HUES64 (cell line): ENCODE measurements at regions not wholly inside any gene's neighbourhood (a gene's known extent, or its start where the extent isn't known, plus 50 kb on each side); places are given as distances from the start of the nearest gene placed in this dataset.
"Not testable (repeated sequence)": the region's sequence is repeated elsewhere in the genome, so short reads cannot be mapped to it uniquely, and the experiment has no call there.

ENCODE experiments used
- H3K27ac ChIP-seq: 2 replicates; pipeline ENCODE4 v1.7.0; 2013; ENCODE audit warnings: low read depth, low read length, inconsistent platforms
- H3K27me3 ChIP-seq: 2 replicates; pipeline ENCODE4 v1.6.1; 2013; ENCODE audit warnings: mild to moderate bottlenecking, low read length; ENCODE audit not compliant: insufficient read depth
- H3K36me3 ChIP-seq: 2 replicates; pipeline ENCODE4 v1.6.1; 2013; ENCODE audit warnings: mild to moderate bottlenecking, low read length; ENCODE audit not compliant: insufficient read depth
- H3K4me1 ChIP-seq: 2 replicates; pipeline ENCODE4 v1.6.1; 2013; ENCODE audit warnings: mild to moderate bottlenecking, low read length, moderate library complexity; ENCODE audit not compliant: insufficient read depth
- H3K4me3 ChIP-seq: 2 replicates; pipeline ENCODE4 v1.5.1; 2013; ENCODE audit warnings: mild to moderate bottlenecking, low read length, moderate library complexity
- H3K9ac ChIP-seq: 2 replicates; pipeline ENCODE4 v1.6.1; 2013; ENCODE audit warnings: mild to moderate bottlenecking, low read depth, low read length
- H3K9me3 ChIP-seq: 2 replicates; pipeline ENCODE4 v1.6.1; 2013; ENCODE audit warnings: low read depth, low read length; ENCODE audit not compliant: insufficient read depth
- WGBS: fragments of 150-250, 120-280 bp; methylation state at CpG from one replicate; pipeline ENCODE4 v1.1.7; 2013; ENCODE audit warnings: missing lambda C conversion rate; 5-methylcytosine and 5-hydroxymethylcytosine counted together

DNA sequence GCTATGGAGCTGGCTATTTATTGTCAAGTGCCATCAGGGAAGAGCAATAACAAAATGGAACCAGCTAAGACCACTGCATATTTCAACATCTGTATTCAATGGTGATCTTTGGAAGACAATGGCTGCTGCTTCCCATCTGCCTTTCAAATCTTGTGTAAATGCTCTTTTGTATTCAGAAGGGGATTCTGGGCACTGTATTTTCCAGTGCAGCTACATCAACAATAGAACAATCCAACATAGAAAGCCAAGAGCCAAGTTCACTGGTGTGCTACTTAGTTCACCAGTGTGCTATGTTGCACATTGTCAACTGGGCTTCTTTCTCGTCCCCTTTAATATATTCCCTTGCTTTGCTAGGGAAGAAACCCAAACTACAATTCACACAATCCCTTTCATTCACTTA is 128.8 kb upstream of the OR4E1 start:
- 77% methylated on average over 1 of the region's 1 CpG for WGBS
- Histone ChIP-seq H3K9me3 (no peaks in the 10 kb centered on the region), H3K36me3 (no peaks in the 10 kb centered on the region), H3K4me3 (no peak overlapping the region), H3K4me1 (no peaks in the 10 kb centered on the region; the same call in 1 of the 2 replicates), H3K27me3 (no peaks in the 10 kb centered on the region), H3K9ac (no peak overlapping the region), H3K27ac (no peak overlapping the region)

DNA sequence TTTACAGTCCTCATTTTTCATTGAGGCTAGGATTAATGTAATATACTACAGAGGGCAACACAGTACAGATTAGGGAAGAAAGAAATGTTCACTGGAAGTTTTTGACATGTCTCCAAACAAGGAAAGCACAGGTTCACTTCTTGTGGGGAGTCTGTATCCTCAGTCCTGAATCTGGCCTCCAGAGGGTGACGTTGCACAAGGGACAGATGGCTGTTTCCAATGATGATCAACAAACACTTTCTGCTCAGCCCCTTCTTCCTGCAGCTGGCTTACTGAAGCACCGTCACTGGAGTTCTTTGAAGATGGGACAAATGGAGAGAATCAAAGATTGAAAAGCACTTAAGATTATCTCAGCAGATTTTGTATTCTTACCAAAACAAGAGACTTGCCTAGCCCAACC is 123.3 kb upstream of the OR4E1 start:
- Histone ChIP-seq H3K27me3 (peaks cover 13% of the 10 kb centered on the region; the same call in 1 of the 2 replicates), H3K36me3 (no peaks in the 10 kb centered on the region), H3K9me3 (no peaks in the 10 kb centered on the region), H3K27ac (no peak overlapping the region), H3K4me1 (no peaks in the 10 kb centered on the region), H3K9ac (no peak overlapping the region), H3K4me3 (no peak overlapping the region)
- 76% methylated on average over 2 of the region's 2 CpGs for WGBS

DNA sequence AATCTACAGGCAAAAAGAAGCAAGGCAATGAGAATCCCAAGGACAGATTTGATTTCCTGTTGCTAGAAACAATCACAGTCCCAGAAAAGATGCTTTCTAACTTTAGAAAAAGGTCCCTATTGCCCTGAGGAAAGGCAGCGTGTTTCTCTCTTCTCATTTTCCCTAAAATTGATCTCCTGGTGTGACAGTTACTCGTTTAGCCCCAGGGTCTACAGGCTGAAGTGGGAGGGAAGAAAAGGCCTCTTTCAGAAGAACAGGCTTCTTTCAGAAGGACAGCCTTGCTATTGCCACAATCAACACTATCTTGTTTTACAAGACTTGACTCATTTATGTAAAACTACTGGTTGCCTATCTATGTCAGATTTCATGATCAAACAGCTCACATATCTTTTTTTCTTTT is 121.8 kb upstream of the OR4E1 start:
- Histone ChIP-seq H3K9me3 (no peaks in the 10 kb centered on the region), H3K4me3 (no peak overlapping the region), H3K27ac (no peak overlapping the region), H3K9ac (no peak overlapping the region), H3K36me3 (no peaks in the 10 kb centered on the region), H3K4me1 (no peaks in the 10 kb centered on the region), H3K27me3 (peaks cover 15% of the 10 kb centered on the region; the same call in 1 of the 2 replicates)
- 67% methylated on average over 1 of the region's 2 CpGs for WGBS

DNA sequence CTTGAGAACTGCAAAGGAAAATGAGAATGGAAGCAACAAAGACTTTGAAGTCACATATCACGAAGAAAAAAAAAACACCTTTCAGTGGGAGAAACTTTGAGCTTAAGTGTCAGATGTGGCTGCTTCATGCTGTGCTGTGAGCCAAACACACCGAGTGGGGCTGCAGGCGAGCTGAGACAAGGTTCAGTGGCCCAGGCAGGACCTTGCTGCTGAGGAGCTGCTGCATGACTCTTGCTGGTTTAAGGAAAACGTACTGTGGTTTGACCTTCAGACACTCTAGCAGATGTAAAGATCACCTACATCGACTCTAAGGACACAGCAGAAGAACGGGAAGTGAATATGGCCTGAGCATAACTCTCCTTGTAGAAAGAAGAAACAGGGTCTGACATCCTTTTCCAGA is 118.1 kb upstream of the OR4E1 start:
- H3K4me3 ChIP-seq, result no peak overlapping the region
- H3K9ac ChIP-seq, result no peak overlapping the region
- H3K27me3 ChIP-seq, result peaks cover 17% of the 10 kb centered on the region; the same call in 1 of the 2 replicates
- 73% methylated on average over 6 of the region's 6 CpGs for WGBS
- no peaks in the 10 kb centered on the region for H3K36me3 ChIP-seq
- H3K27ac ChIP-seq, result no peak overlapping the region
- H3K4me1 ChIP-seq, result no peaks in the 10 kb centered on the region
- no peaks in the 10 kb centered on the region for H3K9me3 ChIP-seq

DNA sequence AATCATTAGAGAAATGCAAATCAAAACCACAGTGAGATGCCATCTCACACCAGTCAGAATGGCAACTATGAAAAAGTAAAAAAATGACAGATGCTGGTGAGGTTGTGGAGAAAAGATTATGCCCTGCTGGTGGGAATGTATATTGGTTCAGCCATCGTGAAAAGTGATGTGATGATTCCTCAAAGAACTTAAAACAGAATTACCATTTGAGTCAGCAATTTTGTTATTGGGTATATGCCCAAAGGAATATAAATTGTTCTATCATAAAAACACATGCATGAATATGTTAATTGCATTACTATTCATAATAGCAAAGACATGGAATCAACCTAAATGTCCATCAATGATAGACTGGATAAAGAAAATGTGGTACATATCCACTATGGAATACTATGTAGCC is 115.1 kb upstream of the OR4E1 start:
- not testable (repeated sequence) for H3K4me3 ChIP-seq, H3K36me3 ChIP-seq, H3K9ac ChIP-seq, H3K9me3 ChIP-seq, H3K4me1 ChIP-seq, H3K27ac ChIP-seq
- H3K27me3 ChIP-seq, result peaks cover 12% of the 10 kb centered on the region; the same call in 1 of the 2 replicates
- 100% methylated on average over 1 of the region's 1 CpG for WGBS

DNA sequence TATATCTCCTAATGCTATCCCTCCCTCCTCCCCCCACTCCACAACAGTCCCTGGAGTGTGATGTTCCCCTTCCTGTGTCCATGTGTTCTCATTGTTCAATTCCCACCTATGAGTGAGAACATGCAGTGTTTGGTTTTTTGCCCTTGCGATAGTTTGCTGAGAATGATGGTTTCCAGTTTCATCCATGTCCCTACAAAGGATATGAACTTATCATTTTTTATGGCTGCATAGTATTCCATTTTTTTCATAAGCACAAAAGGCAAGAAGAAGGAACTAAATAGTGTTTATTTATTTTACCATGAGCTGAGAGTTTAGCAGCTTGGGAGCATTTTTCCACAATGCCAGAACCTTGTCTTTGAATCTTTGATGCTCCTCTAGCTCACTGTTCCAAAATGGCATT is 113.6 kb upstream of the OR4E1 start:
- not testable (repeated sequence) for H3K27me3 ChIP-seq, H3K4me3 ChIP-seq, H3K9me3 ChIP-seq, H3K27ac ChIP-seq, H3K36me3 ChIP-seq, H3K4me1 ChIP-seq, H3K9ac ChIP-seq
- no CpG with 5 or more reads among the region's 1 CpG for WGBS

DNA sequence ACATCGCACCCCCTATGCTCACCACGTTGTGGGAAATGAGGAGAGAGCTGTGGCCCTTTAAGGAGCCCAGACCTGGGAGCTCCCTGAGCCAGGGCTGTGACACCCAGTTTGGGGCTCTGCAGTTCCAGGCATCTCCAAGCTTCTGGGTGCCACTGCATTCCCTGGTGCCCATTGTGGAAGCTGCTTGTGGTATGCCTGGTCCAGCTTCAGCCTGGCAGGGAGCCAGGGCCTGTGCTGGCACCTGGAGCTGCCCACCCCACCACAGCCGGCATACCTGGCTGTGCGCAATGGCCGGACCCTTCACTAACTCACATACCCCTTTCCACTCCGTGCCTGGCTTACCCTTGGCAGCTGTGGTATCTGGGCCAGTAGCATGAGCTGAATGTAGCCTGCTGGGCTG is 107.9 kb upstream of the OR4E1 start:
- Histone ChIP-seq H3K9me3 (0 out of 2 replicates have a peak, but pooled peaks cover 2% of the 10 kb centered on the region), H3K9ac (no peak overlapping the region), H3K4me1 (peaks cover 11% of the 10 kb centered on the region), H3K4me3 (no peak overlapping the region), H3K27me3 (no peaks in the 10 kb centered on the region), H3K27ac (no peak overlapping the region), H3K36me3 (no peaks in the 10 kb centered on the region)
- 94% methylated on average over 6 of the region's 6 CpGs for WGBS

DNA sequence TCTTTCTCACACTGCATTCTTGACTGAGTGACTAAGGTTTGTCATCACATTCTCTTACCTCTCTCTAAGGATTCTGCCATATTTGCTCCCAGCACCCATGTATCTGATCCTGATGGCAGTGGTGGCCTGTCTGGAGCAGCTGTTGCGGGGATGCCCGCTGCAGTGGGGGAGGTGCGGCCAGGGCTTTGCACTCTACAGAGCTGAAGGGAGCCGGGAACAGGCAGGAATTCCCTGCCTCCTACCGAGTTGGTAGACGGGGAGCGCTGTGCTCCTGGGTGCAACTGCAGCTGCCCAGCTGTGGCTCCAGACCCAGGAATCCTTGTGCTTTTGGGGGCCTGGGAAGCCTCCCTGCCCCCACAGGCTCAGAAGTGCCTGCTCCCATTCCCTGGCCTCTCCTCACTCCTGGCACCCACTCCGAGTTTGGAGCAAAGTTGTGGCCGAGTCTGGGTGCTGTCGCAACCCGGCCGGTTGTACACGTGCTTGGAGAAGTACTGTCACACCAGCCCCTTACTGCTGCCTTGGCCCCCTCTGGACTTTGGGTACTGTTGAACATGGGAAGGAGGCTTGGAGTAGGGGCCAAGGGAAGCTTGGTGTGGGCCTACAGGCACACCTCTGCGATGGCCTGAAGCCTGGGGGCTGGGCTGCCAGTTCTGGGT is 106.9 kb upstream of the OR4E1 start:
- Histone ChIP-seq H3K27ac (no peak overlapping the region), H3K4me1 (peaks cover 12% of the 10 kb centered on the region), H3K9ac (no peak overlapping the region), H3K36me3 (no peaks in the 10 kb centered on the region), H3K4me3 (no peak overlapping the region), H3K9me3 (0 out of 2 replicates have a peak, but pooled peaks cover 2% of the 10 kb centered on the region), H3K27me3 (no peaks in the 10 kb centered on the region)
- 83% methylated on average over 14 of the region's 14 CpGs for WGBS

DNA sequence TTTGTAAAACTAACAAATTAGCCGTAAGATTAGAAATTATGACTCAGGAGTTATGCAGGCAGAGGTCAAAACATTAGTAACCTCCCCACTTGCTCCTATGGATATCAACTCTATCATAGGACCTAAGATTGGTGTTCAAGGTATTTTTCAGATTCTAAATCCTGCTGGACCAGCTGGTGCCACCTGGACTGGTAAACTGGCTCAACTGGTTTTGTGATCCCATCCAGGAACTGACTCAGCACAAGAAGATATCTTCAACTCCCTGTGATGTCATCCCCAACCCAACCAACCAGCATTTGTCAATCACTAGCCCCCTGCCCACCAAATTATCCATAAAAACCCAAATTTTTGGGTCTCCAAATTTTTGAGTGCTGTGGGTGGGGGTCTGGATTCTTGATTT is 98.1 kb upstream of the OR4E1 start:
- Histone ChIP-seq H3K4me1 (peaks cover 5% of the 10 kb centered on the region; the same call in 1 of the 2 replicates), H3K27ac (no peak overlapping the region), H3K9ac (no peak overlapping the region), H3K36me3 (no peaks in the 10 kb centered on the region), H3K9me3 (no peaks in the 10 kb centered on the region), H3K27me3 (no peaks in the 10 kb centered on the region), H3K4me3 (no peak overlapping the region)
- 100% methylated on average over 1 of the region's 1 CpG for WGBS

DNA sequence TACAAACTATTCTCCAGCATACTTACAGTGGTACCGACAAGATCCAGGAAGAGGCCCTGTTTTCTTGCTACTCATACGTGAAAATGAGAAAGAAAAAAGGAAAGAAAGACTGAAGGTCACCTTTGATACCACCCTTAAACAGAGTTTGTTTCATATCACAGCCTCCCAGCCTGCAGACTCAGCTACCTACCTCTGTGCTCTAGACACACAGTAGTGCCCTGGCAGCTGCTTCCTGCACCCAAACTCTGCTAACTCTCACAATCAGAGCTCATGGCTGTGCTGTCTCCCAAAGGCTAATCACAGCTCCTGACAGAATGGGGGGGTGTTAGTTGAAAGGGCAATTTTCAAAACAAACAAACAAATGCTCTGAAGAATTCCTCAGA is 95.2 kb upstream of the OR4E1 start:
- Histone ChIP-seq H3K27ac (no peak overlapping the region), H3K4me3 (no peak overlapping the region), H3K4me1 (0 out of 2 replicates have a peak, but pooled peaks cover 3% of the 10 kb centered on the region), H3K27me3 (no peaks in the 10 kb centered on the region), H3K9me3 (no peaks in the 10 kb centered on the region), H3K9ac (no peak overlapping the region), H3K36me3 (no peaks in the 10 kb centered on the region)
- WGBS, result 92% methylated on average over 2 of the region's 2 CpGs

DNA sequence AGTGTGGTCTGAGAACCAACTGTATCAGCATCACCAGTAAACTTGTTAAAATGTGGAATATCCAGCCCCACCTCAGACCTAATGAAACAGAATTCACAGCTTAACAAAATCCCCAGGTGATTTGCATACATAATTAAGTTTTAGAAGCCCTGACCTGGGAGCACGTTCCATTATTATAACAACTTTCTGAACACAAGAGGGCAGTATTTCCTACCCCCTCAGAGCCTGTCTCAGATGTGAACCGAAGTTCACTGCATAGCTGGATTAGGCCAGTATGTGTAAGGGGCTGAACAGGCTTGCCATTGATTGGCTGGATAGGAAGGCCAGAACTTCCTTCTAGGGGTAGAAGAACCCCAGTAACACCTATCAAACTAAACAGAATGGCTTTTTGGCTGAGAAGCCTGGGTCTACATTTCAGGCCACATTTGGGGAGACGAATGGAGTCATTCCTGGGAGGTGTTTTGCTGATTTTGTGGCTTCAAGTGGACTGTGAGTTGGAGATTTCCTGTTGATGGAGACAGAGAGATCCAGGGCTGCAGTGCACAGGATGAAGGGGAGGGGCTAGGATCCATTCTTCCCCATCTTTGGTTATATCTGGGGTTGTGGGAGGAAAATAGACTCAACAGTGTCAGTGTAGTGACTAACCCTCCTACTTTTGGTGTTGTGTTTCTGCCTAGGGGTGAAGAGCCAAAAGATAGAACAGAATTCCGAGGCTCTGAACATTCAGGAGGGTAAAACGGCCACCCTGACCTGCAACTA is 94.7 kb upstream of the OR4E1 start:
- H3K4me3 ChIP-seq, result no peak overlapping the region
- H3K9me3 ChIP-seq, result no peaks in the 10 kb centered on the region
- H3K27me3 ChIP-seq, result no peaks in the 10 kb centered on the region
- 0 out of 2 replicates have a peak, but pooled peaks cover 3% of the 10 kb centered on the region for H3K4me1 ChIP-seq
- H3K36me3 ChIP-seq, result no peaks in the 10 kb centered on the region
- no peak overlapping the region for H3K9ac ChIP-seq
- H3K27ac ChIP-seq, result no peak overlapping the region
- WGBS, result 55% methylated on average over 5 of the region's 5 CpGs
